IMR-90 (cell line): ENCODE measurements at regions not wholly inside any gene's neighbourhood (a gene's known extent, or its start where the extent isn't known, plus 50 kb on each side); places are given as distances from the start of the nearest gene placed in this dataset.

Source experiments
- ATAC-seq: fragments of 200-7000 bp; cut with Tn5 transposase; 2 replicates; pipeline ENCODE4 v1.9.1; 2020; ENCODE audit warnings: low read depth, mild to moderate bottlenecking, moderate library complexity
- BruUV-seq: library from RNA; stranded (reverse); fragments of 400-500 nt; replicated peaks from 2 replicates; lab custom pipeline; 2021; lab: Mats Ljungman, UMichigan
- CTCF ChIA-PET: fragments of 300-600 bp; formaldehyde crosslinking; extraction: SDS; loops from one replicate; lab custom pipeline; 2021; ENCODE audit warnings: antibody characterized with exemption; lab: Yijun Ruan, JAX
- POLR2A ChIA-PET: fragments of 300-600 bp; sonication (Branson Sonifier 250); formaldehyde crosslinking; loops from one replicate; lab custom pipeline; 2022; ENCODE audit warnings: antibody characterized with exemption; ENCODE audit not compliant: unreplicated experiment; lab: Charles Lee
- DNase-seq: peaks from one replicate; pipeline ENCODE4 v3.0.0; 2013
- H2AFZ ChIP-seq: replicated peaks from 2 replicates; pipeline ENCODE3; 2013; ENCODE audit warnings: low read length, mild to moderate bottlenecking; ENCODE audit not compliant: poor library complexity
- H2AK5ac ChIP-seq: 2 replicates; pipeline ENCODE4 v1.6.1; 2013; ENCODE audit warnings: low read depth, low read length, inconsistent platforms
- H2AK9ac ChIP-seq: replicated peaks from 2 replicates; pipeline ENCODE3; 2013; ENCODE audit warnings: mild to moderate bottlenecking, low read depth, low read length, moderate library complexity; ENCODE audit not compliant: poor library complexity
- H2BK120ac ChIP-seq: 2 replicates; pipeline ENCODE4 v1.6.1; 2013; ENCODE audit warnings: low read depth, low read length, inconsistent platforms
- H2BK15ac ChIP-seq: 3 replicates; pipeline ENCODE4 v1.6.1; 2013; ENCODE audit warnings: low read depth, low read length, inconsistent platforms
- H2BK20ac ChIP-seq: 2 replicates; pipeline ENCODE4 v1.6.1; 2013; ENCODE audit warnings: low read depth, mild to moderate bottlenecking, inconsistent platforms, low read length, moderate library complexity
- H2BK5ac ChIP-seq: 2 replicates; pipeline ENCODE4 v1.6.1; 2013; ENCODE audit warnings: mild to moderate bottlenecking, low read depth, low read length, inconsistent platforms; ENCODE audit not compliant: poor library complexity, severe bottlenecking
- H3K14ac ChIP-seq: replicated peaks from 2 replicates; pipeline ENCODE4 v1.6.1; 2013; ENCODE audit warnings: low read depth, low read length, inconsistent platforms
- H3K18ac ChIP-seq: 2 replicates; pipeline ENCODE4 v1.6.1; 2013; ENCODE audit warnings: low read depth, low read length, control low read depth
- H3K23ac ChIP-seq: 2 replicates; pipeline ENCODE4 v1.6.1; 2013; ENCODE audit warnings: low read depth, low read length, inconsistent platforms
- H3K27ac ChIP-seq: 2 replicates; pipeline ENCODE4 v1.5.1; 2013; ENCODE audit warnings: mild to moderate bottlenecking, control low read depth, low read length; ENCODE audit not compliant: insufficient read depth
- H3K27me3 ChIP-seq: 2 replicates; pipeline ENCODE4 v1.6.1; 2013; ENCODE audit warnings: low read length; ENCODE audit not compliant: control insufficient read depth, insufficient read depth
- H3K36me3 ChIP-seq: 2 replicates; pipeline ENCODE4 v1.6.1; 2013; ENCODE audit warnings: low read length, mixed read lengths; ENCODE audit not compliant: control insufficient read depth, insufficient read depth
- H3K4ac ChIP-seq: 2 replicates; pipeline ENCODE4 v1.6.1; 2013; ENCODE audit warnings: low read depth, low read length, inconsistent platforms
- H3K4me1 ChIP-seq: 2 replicates; pipeline ENCODE4 v1.6.1; 2013; ENCODE audit warnings: low read length, mixed read lengths; ENCODE audit not compliant: control insufficient read depth, insufficient read depth
- H3K4me2 ChIP-seq: 2 replicates; pipeline ENCODE4 v1.6.1; 2013; ENCODE audit warnings: low read depth, mild to moderate bottlenecking, control low read depth, low read length, moderate library complexity
- H3K4me3 ChIP-seq: 2 replicates; pipeline ENCODE4 v1.5.1; 2013; ENCODE audit warnings: low read depth, mild to moderate bottlenecking, control low read depth, low read length, moderate library complexity; ENCODE audit not compliant: insufficient read depth
- H3K56ac ChIP-seq: 2 replicates; pipeline ENCODE4 v1.6.1; 2013; ENCODE audit warnings: low read length, inconsistent platforms; ENCODE audit not compliant: insufficient read depth; ENCODE audit errors: extremely low read depth
- H3K79me1 ChIP-seq, 2 experiments: 2 replicates each; pipeline ENCODE4 v1.6.1; 2013; ENCODE audit warnings: low read length in 2 of 2, inconsistent platforms in 1 of 2, low read depth in 1 of 2
- H3K9ac ChIP-seq: 2 replicates; pipeline ENCODE4 v1.6.1; 2013; ENCODE audit warnings: low read depth, low read length, control low read depth
- H3K9me1 ChIP-seq: 2 replicates; pipeline ENCODE4 v1.6.1; 2013; ENCODE audit warnings: low read length, inconsistent platforms; ENCODE audit not compliant: insufficient read depth
- H3K9me3 ChIP-seq: 2 replicates; pipeline ENCODE4 v1.6.1; 2013; ENCODE audit warnings: low read length; ENCODE audit not compliant: control insufficient read depth, insufficient read depth
- H4K20me1 ChIP-seq: 2 replicates; pipeline ENCODE4 v1.6.1; 2013; ENCODE audit warnings: low read length, inconsistent platforms; ENCODE audit not compliant: insufficient read depth
- H4K5ac ChIP-seq: 2 replicates; pipeline ENCODE4 v1.6.1; 2013; ENCODE audit warnings: mild to moderate bottlenecking, low read depth, low read length, control low read depth
- H4K8ac ChIP-seq, 2 experiments: 2 replicates each; pipeline ENCODE4 v1.6.1; 2013; ENCODE audit warnings: low read depth in 2 of 2, low read length in 2 of 2, control low read depth in 1 of 2, inconsistent platforms in 1 of 2
- H4K91ac ChIP-seq: 2 replicates; pipeline ENCODE4 v1.6.1; 2013; ENCODE audit warnings: low read depth, low read length, inconsistent platforms; ENCODE audit not compliant: insufficient read depth
- CEBPB ChIP-seq: IDR thresholded peaks from 2 replicates; pipeline ENCODE4 v1.6.1; 2012; ENCODE audit warnings: low read depth, low read length, improper control_type of control experiment
- CHD1 ChIP-seq: IDR thresholded peaks from 2 replicates; pipeline ENCODE4 v1.6.1; 2012; ENCODE audit warnings: low read depth, low read length, improper control_type of control experiment
- FOS ChIP-seq: fragments of 150-350 bp; IDR thresholded peaks from 2 replicates; pipeline ENCODE4 v1.6.1; 2016; ENCODE audit warnings: low read depth, low read length
- MAZ ChIP-seq: IDR thresholded peaks from 2 replicates; pipeline ENCODE4 v1.6.1; 2012; ENCODE audit warnings: low read depth, mild to moderate bottlenecking, low read length, improper control_type of control experiment, moderate library complexity, borderline replicate concordance
- MXI1 ChIP-seq: IDR thresholded peaks from 2 replicates; pipeline ENCODE4 v1.6.1; 2012; ENCODE audit warnings: low read depth, mild to moderate bottlenecking, low read length, moderate library complexity, borderline replicate concordance
- NFE2L2 ChIP-seq: fragments of 150-350 bp; IDR thresholded peaks from 2 replicates; pipeline ENCODE4 v1.6.1; 2016; ENCODE audit warnings: low read depth, mild to moderate bottlenecking, low read length
- RAD21 ChIP-seq: IDR thresholded peaks from 2 replicates; pipeline ENCODE4 v1.6.1; 2012; ENCODE audit warnings: low read length, improper control_type of control experiment
- RCOR1 ChIP-seq: IDR thresholded peaks from 2 replicates; pipeline ENCODE4 v1.6.1; 2012; ENCODE audit warnings: mild to moderate bottlenecking, low read length, improper control_type of control experiment; ENCODE audit not compliant: insufficient replicate concordance
- RFX5 ChIP-seq: IDR thresholded peaks from 2 replicates; pipeline ENCODE4 v1.8.0; 2012; ENCODE audit warnings: low read depth, mild to moderate bottlenecking, low read length, moderate library complexity
- WGBS, 2 experiments: methylation state at CpG; one replicate each; pipeline versions ENCODE4 v1.1.5 to v1.1.7; 2013; ENCODE audit warnings: missing lambda C conversion rate in 2 of 2; ENCODE audit not compliant: insufficient read length in 1 of 2; ENCODE audit errors: extremely low coverage in 2 of 2; 5-methylcytosine and 5-hydroxymethylcytosine counted together
- dilution Hi-C: fragments of 300-500 bp; cut with HindIII; formaldehyde crosslinking; loops from one replicate; pipeline ENCODE4 v1.14.3; 2018; ENCODE audit warnings: low sequenced_read_pairs; ENCODE audit not compliant: unreplicated experiment
- in situ Hi-C: fragments of 300-500 bp; cut with MboI; formaldehyde crosslinking; loops from 3 replicates; pipeline ENCODE4 v1.14.3; 2019; ENCODE audit warnings: low sequenced_read_pairs, inconsistent platforms, mixed read lengths
- intact Hi-C: fragments of 100-400 bp; cut with micrococcal nuclease; formaldehyde crosslinking; loops from 2 replicates; pipeline ENCODE4 v1.10.0; 2022
- TF ChIP-seq, protein P1 (sequence below): conservative IDR thresholded peaks from 2 replicates; pipeline ENCODE4 v1.5.1; 2012; ENCODE audit warnings: mild to moderate bottlenecking, low read depth, low read length, improper control_type of control experiment
- TF ChIP-seq, protein P2 (sequence below): fragments of 150-350 bp; IDR thresholded peaks from 2 replicates; pipeline ENCODE4 v1.6.1; 2016; ENCODE audit warnings: low read depth, mild to moderate bottlenecking, low read length, moderate library complexity, borderline replicate concordance
- TF ChIP-seq, protein P3 (sequence below): fragments of 150-350 bp; IDR thresholded peaks from 2 replicates; pipeline ENCODE4 v1.6.1; 2017; ENCODE audit warnings: mild to moderate bottlenecking, antibody characterized with exemption, low read length, low read depth

GRCh38 chr3:193782747-193783146 is 189.7 kb downstream of the OPA1 start:
- H3K9ac ChIP-seq = no peak overlapping the region
- H3K9me1 ChIP-seq = no peaks in the 10 kb centered on the region
- H3K27ac ChIP-seq = no peak overlapping the region
- H2BK120ac ChIP-seq = no peak overlapping the region
- H2AK5ac ChIP-seq = no peak overlapping the region
- CTCF ChIA-PET = interaction anchor here (8.2 kb wide), 1 partner anchor 534 kb away, joined by 83 read pairs; no protein-coding TSS in a partner anchor
- no peak overlapping the region for H4K91ac ChIP-seq
- no peaks in the 10 kb centered on the region for H3K79me1 ChIP-seq
- H4K8ac ChIP-seq = no peak overlapping the region
- H3K4me2 ChIP-seq = no peak overlapping the region
- no peak overlapping the region for H3K4me3 ChIP-seq
- no peak overlapping the region for H3K18ac ChIP-seq
- no TSS peak for BruUV-seq
- H2BK20ac ChIP-seq = no peak overlapping the region
- no peaks in the 10 kb centered on the region for H3K9me3 ChIP-seq
- H3K36me3 ChIP-seq = no peaks in the 10 kb centered on the region
- H3K56ac ChIP-seq = no peak overlapping the region
- no peak overlapping the region for H4K5ac ChIP-seq
- dilution Hi-C loops = no loop called here
- H3K4ac ChIP-seq = no peak overlapping the region
- no peaks in the 10 kb centered on the region for H4K20me1 ChIP-seq
- no peak overlapping the region for H2BK15ac ChIP-seq
- TF ChIP-seq RAD21 = no peak
- TF ChIP-seq, protein P1, sequence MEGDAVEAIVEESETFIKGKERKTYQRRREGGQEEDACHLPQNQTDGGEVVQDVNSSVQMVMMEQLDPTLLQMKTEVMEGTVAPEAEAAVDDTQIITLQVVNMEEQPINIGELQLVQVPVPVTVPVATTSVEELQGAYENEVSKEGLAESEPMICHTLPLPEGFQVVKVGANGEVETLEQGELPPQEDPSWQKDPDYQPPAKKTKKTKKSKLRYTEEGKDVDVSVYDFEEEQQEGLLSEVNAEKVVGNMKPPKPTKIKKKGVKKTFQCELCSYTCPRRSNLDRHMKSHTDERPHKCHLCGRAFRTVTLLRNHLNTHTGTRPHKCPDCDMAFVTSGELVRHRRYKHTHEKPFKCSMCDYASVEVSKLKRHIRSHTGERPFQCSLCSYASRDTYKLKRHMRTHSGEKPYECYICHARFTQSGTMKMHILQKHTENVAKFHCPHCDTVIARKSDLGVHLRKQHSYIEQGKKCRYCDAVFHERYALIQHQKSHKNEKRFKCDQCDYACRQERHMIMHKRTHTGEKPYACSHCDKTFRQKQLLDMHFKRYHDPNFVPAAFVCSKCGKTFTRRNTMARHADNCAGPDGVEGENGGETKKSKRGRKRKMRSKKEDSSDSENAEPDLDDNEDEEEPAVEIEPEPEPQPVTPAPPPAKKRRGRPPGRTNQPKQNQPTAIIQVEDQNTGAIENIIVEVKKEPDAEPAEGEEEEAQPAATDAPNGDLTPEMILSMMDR = no peak
- no peak for TF ChIP-seq RCOR1
- TF ChIP-seq, protein P2, sequence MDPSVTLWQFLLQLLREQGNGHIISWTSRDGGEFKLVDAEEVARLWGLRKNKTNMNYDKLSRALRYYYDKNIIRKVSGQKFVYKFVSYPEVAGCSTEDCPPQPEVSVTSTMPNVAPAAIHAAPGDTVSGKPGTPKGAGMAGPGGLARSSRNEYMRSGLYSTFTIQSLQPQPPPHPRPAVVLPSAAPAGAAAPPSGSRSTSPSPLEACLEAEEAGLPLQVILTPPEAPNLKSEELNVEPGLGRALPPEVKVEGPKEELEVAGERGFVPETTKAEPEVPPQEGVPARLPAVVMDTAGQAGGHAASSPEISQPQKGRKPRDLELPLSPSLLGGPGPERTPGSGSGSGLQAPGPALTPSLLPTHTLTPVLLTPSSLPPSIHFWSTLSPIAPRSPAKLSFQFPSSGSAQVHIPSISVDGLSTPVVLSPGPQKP = no peak
- TF ChIP-seq CEBPB = no peak
- TF ChIP-seq MAZ = no peak
- TF ChIP-seq RFX5 = no peak
- no peak for TF ChIP-seq FOS
- TF ChIP-seq, protein P3, sequence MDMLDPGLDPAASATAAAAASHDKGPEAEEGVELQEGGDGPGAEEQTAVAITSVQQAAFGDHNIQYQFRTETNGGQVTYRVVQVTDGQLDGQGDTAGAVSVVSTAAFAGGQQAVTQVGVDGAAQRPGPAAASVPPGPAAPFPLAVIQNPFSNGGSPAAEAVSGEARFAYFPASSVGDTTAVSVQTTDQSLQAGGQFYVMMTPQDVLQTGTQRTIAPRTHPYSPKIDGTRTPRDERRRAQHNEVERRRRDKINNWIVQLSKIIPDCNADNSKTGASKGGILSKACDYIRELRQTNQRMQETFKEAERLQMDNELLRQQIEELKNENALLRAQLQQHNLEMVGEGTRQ = no peak
- no peak for TF ChIP-seq CHD1
- no peak for TF ChIP-seq NFE2L2
- TF ChIP-seq MXI1 = no peak
- intact Hi-C loops = loop anchor here (5.0 to 10.0 kb wide), 2 partner anchors 222 to 485 kb away; no protein-coding TSS in a partner anchor
- H3K23ac ChIP-seq = no peak overlapping the region
- no peaks in the 10 kb centered on the region for H3K4me1 ChIP-seq
- no peak overlapping the region for H2AFZ ChIP-seq
- DNase-seq = no peak
- no peak overlapping the region for H2BK5ac ChIP-seq
- peaks cover 46% of the 10 kb centered on the region for H3K27me3 ChIP-seq
- no peak for ATAC-seq
- H3K14ac ChIP-seq = no peak overlapping the region
- no peak overlapping the region for H2AK9ac ChIP-seq
- POLR2A ChIA-PET = no interaction called here
- in situ Hi-C loops = loop anchor here (5.0 kb wide), 1 partner anchor 355 kb away; the partner anchor contains the start of gene HES1
- 94% methylated on average over 2 of the region's 3 CpGs; no CpG with 5 or more reads in 1 of the 2 experiments for WGBS, 2 experiments
